NCI-H526 (cell line): ENCODE measurements at regions not wholly inside any gene's neighbourhood (a gene's known extent, or its start where the extent isn't known, plus 50 kb on each side); places are given as distances from the start of the nearest gene placed in this dataset.

Source experiments
- DNase-seq, 2 experiments: peaks; one replicate each; lab custom pipeline; 2025; lab: John Stamatoyannopoulos, UW

DNA sequence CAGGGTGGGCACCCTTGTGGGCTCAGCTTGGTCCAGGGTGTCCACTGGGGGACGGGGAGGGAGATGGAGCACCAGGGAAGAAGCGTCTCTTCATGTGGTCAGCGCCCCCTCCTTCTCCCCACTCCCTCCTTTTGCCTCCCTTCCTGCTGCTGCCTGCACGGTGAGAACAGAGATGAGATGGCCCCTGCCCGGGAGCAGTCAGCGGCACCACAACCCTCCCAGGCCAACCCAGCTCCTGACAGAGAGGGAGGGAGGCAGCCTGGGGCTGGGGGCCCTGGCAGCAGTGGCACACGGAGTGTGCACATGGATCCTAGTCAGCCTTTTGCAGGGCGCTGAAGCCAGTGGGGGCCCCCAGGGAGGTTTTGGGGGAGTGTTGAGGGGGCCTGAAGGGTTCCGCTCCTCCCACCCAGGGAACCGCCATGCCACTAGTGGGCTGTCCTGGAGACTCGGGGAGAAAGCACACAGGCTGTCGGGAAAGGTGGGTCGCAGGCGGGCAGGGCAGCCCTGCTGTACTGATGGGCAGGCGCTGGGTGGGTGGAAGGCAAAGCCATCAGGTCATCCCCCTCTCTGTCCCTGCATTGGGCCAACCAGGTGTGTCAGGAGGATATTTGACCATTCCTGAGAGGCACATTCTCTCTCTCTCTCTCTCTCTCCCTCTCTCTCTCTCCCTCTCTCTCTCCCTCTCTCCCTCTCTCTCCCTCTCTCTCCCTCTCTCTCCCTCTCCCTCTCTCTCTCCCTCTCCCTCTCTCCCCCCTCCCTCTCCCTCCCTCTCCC, 94.3 kb upstream of the BHLHE23 start:
- peak in 1 of 2 experiments; percentile 42 for DNase-seq

DNA sequence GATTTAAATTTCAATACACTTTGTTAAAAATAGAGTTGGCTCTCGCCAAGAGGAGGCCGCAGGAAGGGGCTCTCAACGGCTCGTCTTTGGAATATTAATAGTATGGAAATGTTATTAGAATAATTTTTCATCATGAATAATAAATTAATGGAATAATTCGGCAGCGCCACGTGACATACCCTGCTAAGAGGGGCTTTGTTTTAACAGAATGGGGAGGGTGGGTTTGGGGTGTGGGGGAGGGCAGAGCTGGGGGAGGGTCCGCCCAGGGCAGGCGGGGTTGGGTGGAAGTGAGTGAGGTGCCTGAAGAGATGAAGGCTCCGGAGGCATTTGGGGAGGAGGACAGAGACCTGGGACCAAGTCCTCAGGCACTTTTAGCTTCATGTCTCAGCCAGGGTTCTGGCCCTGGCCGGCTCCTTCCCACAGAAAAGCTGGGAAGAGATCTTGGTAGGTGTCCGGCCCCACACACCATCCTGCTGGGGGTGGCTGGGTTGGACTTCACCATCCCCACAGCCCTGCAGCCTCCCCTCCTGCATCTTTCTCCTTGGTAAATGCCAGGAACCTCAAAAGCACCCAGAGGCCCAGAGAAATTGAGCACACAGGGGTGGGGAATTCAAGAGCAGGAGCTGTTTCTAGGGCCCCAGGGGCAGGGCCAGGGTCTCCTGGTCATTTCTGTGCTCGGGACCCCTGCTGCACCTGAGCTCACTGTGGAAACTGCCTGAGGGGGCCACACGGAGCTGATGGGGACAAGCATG, 93.6 kb upstream of the BHLHE23 start:
- DNase-seq: no peak

DNA sequence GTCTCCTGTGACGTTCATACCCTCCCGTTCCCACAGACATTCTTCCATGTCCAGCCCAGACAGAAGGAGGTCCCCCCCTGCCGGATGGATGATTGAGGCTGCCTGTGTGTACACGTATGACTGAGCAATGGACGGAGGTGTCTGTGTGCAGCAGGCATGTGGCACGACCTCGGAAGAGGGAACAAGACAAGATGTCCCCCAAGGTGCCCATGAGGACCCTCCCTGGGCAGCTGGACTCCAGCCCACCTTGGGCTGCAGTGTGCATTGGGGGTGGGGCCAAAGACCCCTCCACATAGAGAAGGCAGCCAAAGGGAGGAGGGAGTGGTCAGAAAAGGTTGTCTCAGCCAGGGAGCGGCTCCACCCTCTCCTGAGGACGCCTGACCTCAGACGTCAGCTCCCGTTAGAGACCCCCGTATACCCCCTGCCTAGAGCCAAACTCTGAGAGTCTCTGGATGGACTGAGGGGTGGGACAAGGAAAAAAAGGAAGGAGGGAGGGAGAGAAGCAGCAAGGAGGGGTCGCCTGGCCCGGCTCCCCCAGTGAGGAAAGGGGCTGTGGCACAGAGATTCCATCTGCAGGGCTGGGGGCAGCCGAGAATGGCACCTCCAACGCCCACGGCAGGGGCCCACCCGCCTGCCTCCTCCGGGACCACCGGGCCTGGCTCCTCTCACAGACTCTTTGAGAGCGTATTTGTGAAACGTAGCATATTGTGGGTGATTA, 92.9 kb upstream of the BHLHE23 start:
- DNase-seq: peak in 1 of 2 experiments; percentile 48

DNA sequence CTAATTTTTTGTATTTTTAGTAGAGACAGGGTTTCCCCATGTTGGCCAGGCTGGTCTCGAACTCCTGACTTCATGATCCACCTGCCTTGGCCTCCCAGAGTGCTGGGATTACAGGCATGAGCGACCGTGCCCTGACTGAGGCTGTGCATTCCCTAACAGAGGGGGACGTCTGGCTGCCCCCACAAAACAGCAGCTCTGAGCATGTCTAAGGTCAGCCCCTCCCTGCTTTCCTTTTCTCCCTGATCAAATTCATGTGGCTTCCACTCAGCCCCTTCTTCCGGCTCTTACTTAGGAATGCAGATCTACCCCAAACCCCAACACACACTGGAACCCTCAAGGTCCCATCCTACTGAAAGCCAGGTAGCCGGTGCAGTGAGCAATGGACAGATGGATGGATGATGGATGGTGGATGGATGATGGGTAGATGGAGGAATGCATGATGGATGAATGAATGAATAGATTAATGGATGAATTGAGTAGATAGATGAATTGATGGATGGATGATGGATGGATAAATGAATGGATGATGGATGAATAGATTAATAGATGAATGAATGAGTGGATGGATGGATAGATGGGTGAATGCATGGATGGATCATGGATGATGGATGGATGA, 91.5 kb upstream of the BHLHE23 start:
- DNase-seq: no peak

DNA sequence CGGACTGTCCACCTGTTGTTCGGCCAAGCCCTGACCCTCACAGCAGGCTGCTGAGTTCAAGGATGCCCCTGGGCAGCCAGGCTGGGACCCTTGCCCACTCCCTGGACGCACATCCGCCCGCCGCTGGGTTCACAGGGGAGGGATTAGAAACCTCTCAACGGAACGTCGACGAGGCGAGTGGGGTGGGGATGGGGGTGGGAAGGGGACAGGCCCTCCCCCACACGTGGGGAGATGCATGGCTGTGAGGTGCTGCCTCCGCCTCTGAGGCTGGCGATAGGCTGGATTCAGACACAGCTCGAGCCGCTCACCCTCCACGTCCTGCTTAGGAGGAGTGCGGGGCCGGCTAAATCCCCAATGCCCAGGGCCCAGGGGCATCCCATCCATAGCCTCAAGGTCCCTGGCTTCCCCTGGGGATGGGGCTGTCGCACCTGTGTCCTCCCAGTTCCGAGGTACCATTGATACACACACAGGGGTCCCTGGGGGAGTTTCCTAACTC, 90.6 kb upstream of the BHLHE23 start:
- no peak for DNase-seq

DNA sequence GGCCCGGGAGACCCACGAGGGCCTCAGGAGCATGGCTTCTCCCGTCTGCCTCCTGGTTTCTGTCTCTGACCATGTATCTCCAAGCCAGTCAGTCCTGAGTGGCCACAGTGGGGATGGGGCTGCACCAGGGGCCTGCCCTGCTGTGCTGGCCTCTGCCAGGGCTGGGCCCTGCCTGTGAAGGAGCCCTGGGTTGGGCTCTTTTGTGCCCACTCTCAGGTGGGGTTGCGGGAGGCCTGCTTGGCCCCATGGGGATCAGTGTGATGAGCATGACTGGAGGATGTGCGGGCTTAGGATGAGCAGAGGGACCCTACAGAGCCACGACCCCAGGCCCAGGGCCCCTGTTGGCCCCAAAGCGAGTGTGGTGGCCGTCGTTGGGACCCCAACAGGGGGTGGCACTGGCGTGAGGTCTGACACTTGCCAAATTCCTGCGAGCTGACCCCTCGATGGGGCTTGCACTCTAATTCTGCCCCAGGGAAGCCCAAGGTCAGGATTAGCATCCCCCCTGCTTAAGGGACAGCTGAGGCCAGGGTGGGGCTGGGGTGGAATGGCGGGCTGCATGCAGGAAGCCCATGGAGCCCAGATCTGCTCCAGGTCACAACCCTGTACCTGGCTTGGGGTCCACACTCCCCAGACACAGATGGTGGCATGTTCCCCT, 90.0 kb upstream of the BHLHE23 start:
- no peak for DNase-seq

DNA sequence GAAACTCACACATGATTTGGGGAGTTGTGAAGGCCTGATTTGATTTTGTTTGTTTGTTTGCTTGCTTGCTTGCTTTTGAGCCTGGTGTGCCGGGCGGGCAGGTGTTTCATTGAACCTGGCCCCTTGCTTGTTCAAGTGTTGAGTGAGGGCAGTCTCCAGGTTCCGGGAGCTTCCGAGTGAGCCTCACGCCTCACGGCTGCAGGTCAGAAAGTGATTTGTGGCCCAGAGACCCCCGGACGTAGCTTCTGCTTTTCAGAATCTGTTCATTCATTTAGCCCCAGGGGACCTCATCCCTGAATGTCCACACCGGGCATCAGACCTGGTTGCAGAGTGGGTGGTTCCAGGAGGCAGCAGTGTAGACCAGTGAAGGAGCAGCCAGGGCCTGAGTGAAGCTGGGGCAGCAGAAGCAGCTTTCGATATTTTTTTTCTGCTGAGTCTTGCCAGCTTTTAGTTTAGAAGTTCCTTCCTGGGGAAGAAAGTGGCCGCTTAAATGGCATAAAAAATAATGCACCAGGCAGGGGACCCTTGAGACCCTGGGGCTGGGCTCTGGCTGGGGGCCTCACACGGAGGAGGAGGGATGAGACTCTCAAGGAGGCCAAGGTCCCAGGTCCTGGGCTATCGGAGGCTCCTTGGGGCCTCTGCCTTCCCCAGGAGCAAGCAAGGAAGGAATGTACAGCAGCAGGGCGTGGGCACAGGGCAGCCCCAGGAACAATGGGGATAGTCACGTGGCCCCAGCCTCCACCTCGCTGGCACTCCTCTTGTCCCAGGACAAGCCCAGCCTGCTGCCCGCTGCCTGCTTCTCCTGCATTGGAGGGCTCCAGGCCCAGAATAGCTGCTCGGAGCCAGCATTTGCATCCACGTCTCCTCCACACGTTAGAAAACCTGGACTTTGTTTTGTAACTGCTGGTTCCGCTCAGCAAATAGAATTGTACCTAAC, 89.2 kb upstream of the BHLHE23 start:
- DNase-seq: no peak

DNA sequence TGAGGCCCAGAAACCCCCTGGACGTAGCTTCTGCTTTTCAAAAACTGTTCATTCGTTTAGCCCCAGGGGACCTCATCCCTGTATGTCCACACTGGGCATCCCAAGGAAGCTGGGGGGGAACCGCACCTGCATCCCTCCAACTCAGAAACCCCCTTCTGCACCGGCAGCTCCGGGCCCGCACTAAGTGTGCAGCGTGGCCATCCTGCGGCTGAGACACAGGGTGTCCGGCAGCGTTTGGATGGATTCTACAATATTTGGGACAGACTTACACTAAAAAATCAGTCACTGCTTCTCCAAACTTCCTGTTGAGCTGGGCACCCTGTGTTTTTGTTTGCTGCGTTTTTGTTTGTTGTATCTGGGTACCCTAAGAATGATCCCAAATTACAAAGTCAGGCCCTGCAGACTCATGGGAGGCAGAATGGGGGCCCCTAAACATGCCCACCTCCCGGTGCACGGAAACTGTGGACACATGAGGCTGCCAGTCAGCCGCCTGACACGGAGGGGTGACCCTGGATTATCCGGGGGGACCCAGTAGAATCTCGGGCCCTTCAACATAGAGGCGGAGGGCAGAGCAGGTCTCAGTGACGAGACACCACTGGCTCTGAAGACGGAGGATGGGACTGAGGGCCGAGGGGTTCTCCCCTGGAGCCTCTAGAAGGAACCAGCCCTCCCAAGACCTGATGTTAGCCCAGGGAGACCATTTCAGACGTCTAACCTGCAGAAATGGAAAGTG, 88.2 kb upstream of the BHLHE23 start:
- no peak for DNase-seq

DNA sequence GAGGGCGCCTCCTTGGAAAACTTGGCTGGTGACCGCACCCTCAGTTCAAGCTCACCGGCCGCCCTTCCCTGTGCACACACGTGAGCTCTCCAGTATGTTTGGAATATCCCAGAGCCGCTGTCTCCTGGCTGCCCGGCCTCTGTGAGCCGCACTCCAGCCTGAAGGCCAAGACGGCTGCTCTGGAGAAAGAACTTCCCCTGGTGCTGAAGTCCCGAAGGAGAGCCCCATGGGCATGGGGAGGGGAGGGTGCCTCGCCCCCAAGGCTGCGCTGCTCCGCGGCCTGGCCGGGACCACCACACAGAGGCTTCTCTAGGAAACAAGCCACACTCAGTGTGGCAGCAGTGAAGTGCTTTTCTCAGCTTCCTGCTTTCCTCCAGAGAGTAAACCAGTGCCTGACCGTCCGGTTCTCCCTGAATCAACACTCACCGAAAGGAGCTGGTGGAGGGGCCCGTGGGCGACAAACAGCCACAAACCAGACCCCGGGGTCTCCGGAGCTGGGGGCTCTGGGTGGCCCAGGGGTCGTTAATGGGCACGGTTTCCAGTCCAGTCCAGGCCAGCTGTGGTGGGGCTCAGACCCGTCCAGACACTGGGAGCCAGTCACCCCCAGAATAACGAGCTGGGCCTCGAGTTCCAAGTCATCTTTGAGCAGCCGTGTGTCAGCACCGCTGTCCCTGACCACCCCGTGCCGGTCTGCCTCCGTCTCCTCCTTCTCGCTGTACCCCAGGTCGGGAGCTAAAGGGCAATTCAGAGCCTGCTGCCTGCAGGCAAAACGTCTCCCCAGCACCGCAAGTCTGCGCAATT, 87.4 kb upstream of the BHLHE23 start:
- no peak for DNase-seq

DNA sequence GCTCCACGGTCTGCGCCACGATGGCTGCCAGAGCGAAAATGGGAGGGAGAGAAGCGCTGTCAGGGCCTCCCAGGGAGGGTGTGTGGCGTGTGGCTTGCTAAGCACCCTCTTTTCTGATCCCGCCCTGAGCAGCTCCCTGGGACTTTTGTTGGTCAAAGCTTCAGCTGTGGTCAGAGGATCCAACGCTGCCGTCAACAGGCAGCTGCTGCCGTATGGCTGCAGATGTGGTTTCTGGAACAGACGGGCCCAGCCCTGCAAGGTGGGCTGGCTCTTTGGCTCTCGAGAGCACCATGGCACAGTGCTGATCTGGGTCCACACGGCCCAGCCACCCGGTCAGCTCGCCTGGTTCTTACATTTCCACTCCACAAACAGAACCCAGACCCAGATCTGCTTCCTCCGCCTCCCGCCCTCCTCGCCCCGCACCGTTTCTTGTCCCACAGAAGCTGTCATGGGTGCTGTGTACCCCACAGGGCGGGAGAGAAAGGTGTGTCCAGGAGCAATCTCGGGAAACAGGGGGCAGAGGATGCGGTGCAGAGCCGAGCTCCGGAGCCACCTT, 86.0 kb upstream of the BHLHE23 start:
- no peak for DNase-seq

DNA sequence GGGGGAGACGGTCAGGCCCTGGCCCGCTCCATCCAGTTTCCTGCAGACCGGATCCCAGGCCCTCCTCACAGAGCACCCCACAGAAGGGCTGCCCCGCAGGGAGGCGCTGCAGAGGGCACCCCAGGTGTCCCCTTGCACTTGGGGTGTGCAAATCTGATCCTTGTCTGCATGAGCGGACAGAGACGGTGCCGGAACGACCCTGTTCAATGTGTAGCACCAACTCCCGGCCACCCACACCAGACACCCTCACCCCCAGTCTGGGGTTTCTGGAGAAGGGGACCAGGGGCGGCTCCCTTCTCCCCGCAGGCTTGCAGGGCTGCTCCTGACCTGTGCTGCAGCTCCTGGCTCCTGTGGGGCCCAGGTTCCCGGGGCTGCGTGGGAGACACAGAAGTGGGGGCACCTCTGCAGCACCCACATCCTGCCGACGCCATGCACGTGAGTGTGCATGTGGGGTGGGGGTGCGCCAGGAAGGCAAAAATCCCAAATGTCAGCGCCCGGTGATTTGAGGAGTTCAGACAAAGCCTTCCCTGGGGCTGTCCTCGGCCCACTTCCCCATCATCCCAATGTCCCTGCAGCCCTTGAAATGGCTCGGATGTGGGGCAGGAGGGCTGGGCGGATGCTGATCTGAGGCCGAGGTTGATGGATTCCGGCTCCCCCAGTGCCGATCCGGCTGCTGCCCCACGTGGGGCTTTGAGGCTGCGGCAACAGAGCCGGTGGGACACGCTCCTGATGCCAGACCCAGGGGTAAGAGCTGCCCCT, 85.3 kb upstream of the BHLHE23 start:
- DNase-seq: no peak

DNA sequence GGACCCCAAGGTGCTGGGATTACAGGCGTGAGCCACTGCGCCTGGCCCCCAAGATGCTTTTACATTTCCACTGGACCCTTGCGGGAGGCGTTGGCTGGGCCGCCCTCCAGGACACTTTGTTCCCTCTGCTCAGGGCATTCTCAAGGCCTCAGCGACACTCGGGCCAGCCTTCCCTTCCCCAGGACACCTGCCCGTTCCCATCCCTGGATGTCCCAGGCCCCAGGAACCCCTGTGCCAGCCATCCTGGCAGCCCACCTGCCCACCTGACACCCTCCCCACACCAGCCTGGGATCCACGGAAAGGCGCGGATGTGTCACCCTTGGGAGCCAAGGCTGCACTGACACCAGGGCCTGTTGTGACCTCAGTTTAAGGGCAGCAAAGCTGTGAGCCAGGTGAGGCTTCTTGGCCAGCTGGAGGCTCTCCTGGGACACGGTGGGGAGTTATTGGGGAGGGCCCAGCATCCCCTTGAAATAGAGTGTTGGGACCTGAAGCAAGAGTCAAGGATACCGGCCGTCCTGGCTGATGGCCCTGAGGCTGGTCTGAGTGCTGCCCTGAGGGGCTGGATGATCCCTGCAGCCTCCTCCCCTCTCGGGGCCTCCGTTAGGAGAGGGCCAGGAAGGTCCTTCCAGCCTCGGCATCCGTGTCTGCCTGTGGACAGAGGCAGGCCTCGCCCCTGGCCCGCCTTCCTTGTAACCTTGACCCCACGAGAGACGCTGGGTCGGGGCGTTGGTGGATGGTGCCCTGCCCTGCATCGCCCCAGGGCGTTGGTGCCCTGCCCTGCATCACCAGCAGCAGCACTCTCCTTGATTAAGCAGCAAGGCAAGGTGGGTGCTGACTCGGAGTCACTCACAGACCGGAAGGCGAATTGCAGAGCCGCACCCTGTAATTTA, 84.2 kb upstream of the BHLHE23 start:
- no peak for DNase-seq

DNA sequence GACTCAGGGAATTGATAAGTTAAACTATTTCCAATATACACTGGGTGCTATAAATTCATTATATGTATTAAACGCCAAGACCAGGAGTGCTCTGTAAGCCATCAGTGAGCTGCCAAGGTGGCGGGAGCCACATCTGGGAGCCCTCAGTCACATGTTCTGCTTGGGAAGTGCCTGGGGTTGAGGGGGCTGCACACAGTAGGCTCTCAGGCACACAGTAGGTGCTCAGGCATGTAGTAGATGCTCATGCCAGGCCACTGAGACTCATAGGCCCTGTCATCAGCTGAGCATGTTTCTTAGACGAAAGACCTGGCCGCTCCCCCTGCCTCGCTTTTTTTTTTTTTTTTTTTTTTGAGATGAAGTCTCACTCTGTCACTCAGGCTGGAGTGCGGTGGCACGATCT, 83.3 kb upstream of the BHLHE23 start:
- no peak for DNase-seq

DNA sequence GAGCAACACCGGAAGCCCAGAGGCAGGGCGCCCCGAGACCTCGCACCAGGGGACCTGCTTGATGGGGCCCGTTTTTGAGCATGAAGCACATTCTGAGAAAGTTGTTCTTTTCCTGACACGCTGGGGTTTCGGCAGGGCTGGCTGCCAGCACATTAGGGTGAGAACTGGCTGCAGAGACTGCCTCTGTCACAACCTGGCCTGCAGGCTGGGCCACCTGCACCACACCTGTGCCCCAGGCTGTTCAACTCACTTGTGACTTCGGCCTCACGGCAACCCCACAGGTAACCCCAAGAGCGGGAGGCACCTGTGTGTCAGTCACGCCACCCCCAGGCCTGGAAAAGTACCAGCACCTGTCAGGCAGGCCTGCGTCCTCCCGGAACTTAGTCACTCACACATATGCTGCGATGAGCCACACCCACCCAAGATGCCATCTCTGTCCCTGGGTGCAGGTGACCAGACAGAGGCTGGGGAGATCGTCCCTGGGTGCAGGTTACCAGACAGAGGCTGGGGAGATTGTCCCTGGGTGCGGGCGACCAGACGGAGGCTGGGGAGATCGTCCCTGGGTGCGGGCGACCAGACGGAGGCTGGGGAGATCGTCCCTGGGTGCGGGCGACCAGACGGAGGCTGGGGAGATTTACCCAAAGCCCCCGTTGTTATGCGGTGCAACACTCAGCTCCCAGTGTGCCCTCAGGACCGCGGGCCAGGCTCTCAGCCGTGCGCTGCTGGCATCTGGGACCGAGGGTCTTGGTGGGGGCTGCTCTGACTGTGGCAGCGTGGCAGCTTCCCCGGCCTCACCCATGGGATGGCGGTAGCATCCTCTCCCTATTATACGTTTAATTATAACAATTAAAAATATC, 82.5 kb upstream of the BHLHE23 start:
- peak in 1 of 2 experiments; percentile 45 for DNase-seq

DNA sequence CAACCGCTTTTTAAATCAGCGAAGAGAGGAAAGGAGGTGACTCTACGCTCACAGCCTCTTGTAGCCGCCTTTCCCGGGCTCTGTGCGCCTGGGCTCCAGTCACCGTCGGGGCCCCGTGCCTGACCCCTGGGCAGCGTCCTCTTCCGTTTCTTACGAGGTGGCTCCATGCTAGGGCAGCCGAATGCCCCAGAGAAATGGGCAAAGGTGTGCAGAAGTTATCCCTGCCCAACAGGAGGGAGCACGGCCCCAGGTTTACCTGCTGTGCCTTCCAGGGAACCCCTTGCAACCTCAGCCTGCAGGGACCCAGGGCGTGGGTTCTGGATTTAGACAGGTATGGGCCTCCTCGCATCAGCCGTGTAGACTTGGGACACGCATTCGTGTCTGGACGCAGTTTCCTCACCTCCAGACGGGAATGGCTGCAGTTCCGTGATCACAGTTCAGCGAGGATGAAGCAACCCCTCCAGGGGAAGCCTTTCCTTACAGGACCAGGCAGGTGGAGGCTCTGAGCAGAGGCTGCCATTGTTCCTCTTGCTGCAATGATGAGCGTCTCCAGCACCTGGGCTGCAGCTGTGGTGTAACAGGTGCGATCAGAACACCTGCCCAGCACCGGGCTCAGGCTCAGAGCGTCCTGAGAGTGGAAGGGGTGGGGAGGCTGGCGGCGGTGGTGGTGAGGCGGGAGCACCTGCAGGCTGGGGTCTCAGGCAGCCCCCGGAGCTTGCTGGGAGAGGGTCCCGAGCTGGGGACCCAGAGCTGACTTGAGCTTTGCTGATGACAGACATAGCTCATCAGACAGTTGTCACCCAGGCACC, 81.3 kb upstream of the BHLHE23 start:
- DNase-seq: peak in 1 of 2 experiments; percentile 69
